HCT116 (cell line): ENCODE measurements at regions not wholly inside any gene's neighbourhood (a gene's known extent, or its start where the extent isn't known, plus 50 kb on each side); places are given as distances from the start of the nearest gene placed in this dataset.

Source experiments
- ATAC-seq: fragments of 200-7000 bp; cut with Tn5 transposase; 2 replicates; pipeline ENCODE4 v1.9.1; 2020; ENCODE audit warnings: mild to moderate bottlenecking, moderate library complexity
- BruUV-seq: library from RNA; stranded (reverse); fragments of 400-500 nt; replicated peaks from 2 replicates; lab custom pipeline; 2021; lab: Mats Ljungman, UMichigan
- CTCF ChIA-PET: fragments of 300-600 bp; sonication (Branson Sonifier 250); formaldehyde crosslinking; loops from one replicate; lab custom pipeline; 2021; ENCODE audit warnings: antibody characterized with exemption; lab: Charles Lee
- POLR2A ChIA-PET: fragments of 300-600, 350-600 bp; sonication (Branson Sonifier 250); formaldehyde crosslinking; loops from one replicate; lab custom pipeline; 2021; ENCODE audit warnings: antibody characterized with exemption; lab: Charles Lee
- RAD21 ChIA-PET, 2 experiments: fragments of 300-600 bp; sonication (Branson Sonifier 250); formaldehyde crosslinking; loops; one replicate each; lab custom pipeline; 2023; ENCODE audit warnings: low total read pairs in 2 of 2; ENCODE audit not compliant: uncharacterized antibody in 2 of 2, unreplicated experiment in 2 of 2, low non-redundant PET in 1 of 2; lab: Charles Lee
- DNase-seq: peaks from one replicate; pipeline ENCODE4 v3.0.0-alpha.2; 2010; ENCODE audit warnings: low read depth, low spot score
- H2AFZ ChIP-seq: fragments of 200-600 bp; shearing (Covaris generic), sonication (generic); 2 replicates; pipeline ENCODE4 v1.6.1; 2017; ENCODE audit warnings: low read depth, mixed run types, mixed read lengths, antibody characterized with exemption, low read length; ENCODE audit not compliant: poor library complexity, severe bottlenecking
- H3K27ac ChIP-seq: 2 replicates; pipeline ENCODE4 v1.5.1; 2012; ENCODE audit warnings: low read depth, low read length
- H3K27me3 ChIP-seq: fragments of 200-600 bp; sonication (generic); 2 replicates; pipeline ENCODE4 v1.6.1; 2016; ENCODE audit warnings: mixed run types, low read length, mixed read lengths; ENCODE audit not compliant: insufficient read depth
- H3K36me3 ChIP-seq, 2 experiments: fragments of 200-500 bp in 1 of 2; fragments of 200-600 bp in 1 of 2; sonication (Bioruptor generic) in 1 of 2; sonication (generic) in 1 of 2; 2 replicates each; pipeline versions ENCODE4 v1.5.1 to v1.6.1; 2014 to 2016; ENCODE audit warnings: low read length in 2 of 2, inconsistent platforms in 1 of 2, mixed read lengths in 1 of 2, mixed run types in 1 of 2; ENCODE audit not compliant: insufficient read depth in 2 of 2, control insufficient read depth in 1 of 2
- H3K4me1 ChIP-seq, 2 experiments: fragments of 200-600 bp in 1 of 2; sonication (generic) in 1 of 2; 2 replicates each; pipeline versions ENCODE4 v1.5.1 to v1.6.1; 2012 to 2017; ENCODE audit warnings: low read length in 2 of 2, inconsistent platforms in 1 of 2, mild to moderate bottlenecking in 1 of 2, mixed read lengths in 1 of 2, mixed run types in 1 of 2, moderate library complexity in 1 of 2; ENCODE audit not compliant: insufficient read depth in 2 of 2, control insufficient read depth in 1 of 2
- H3K4me2 ChIP-seq: fragments of 200-600 bp; sonication (generic); 2 replicates; pipeline ENCODE4 v1.6.1; 2017; ENCODE audit warnings: mixed run types, low read length, mixed read lengths
- H3K4me3 ChIP-seq, 2 experiments: fragments of 200-600 bp in 1 of 2; sonication (generic) in 1 of 2; replicated peaks in 1 of 2; 2 replicates each; pipeline ENCODE4 v1.5.1; 2011 to 2016; ENCODE audit warnings: low read length in 2 of 2, control low read depth in 1 of 2, low read depth in 1 of 2, mild to moderate bottlenecking in 1 of 2, mixed read lengths in 1 of 2, mixed run types in 1 of 2
- H3K79me2 ChIP-seq: fragments of 200-600 bp; sonication (generic); 2 replicates; pipeline ENCODE4 v1.6.1; 2017; ENCODE audit warnings: mild to moderate bottlenecking, mixed run types, low read length, moderate library complexity, mixed read lengths; ENCODE audit not compliant: insufficient read depth
- H3K9ac ChIP-seq: fragments of 200-600 bp; sonication (generic); 2 replicates; pipeline ENCODE4 v1.6.1; 2016; ENCODE audit warnings: low read length, mixed read lengths
- H3K9me2 ChIP-seq: fragments of 200-600 bp; sonication (generic), shearing (Covaris generic); 2 replicates; pipeline ENCODE4 v1.6.1; 2017; ENCODE audit warnings: mixed run types, mild to moderate bottlenecking, moderate library complexity; ENCODE audit not compliant: insufficient read depth
- H3K9me3 ChIP-seq, 2 experiments: fragments of 200-500 bp in 1 of 2; fragments of 200-600 bp in 1 of 2; sonication (Bioruptor generic) in 1 of 2; sonication (generic) in 1 of 2; 2 replicates each; pipeline ENCODE4 v1.6.1; 2014 to 2017; ENCODE audit warnings: low read length in 2 of 2, mixed read lengths in 2 of 2, inconsistent platforms in 1 of 2, low read depth in 1 of 2, mild to moderate bottlenecking in 1 of 2, mixed run types in 1 of 2, moderate library complexity in 1 of 2; ENCODE audit not compliant: control insufficient read depth in 1 of 2, insufficient read depth in 1 of 2
- H4K20me1 ChIP-seq: fragments of 200-600 bp; sonication (generic), shearing (Covaris generic); 2 replicates; pipeline ENCODE4 v1.6.1; 2017; ENCODE audit warnings: mixed run types, mild to moderate bottlenecking, moderate library complexity; ENCODE audit not compliant: insufficient read depth
- CEBPB ChIP-seq: IDR thresholded peaks from 2 replicates; pipeline ENCODE4 v1.6.1; 2012; ENCODE audit warnings: low read depth
- ELF1 ChIP-seq: IDR thresholded peaks from 2 replicates; pipeline ENCODE4 v1.6.1; 2012; ENCODE audit warnings: low read depth, borderline replicate concordance
- EZH2phosphoT487 ChIP-seq: fragments of 200-600 bp; IDR thresholded peaks from 2 replicates; pipeline ENCODE4 v1.6.1; 2018; ENCODE audit warnings: antibody characterized with exemption, borderline replicate concordance
- MAX ChIP-seq: IDR thresholded peaks from 2 replicates; pipeline ENCODE4 v1.6.1; 2012
- POLR2A ChIP-seq: IDR thresholded peaks from 2 replicates; pipeline ENCODE4 v1.7.0; 2011; ENCODE audit warnings: borderline replicate concordance; ENCODE audit not compliant: insufficient read depth, insufficient read length; ENCODE audit errors: extremely low read depth
- REST ChIP-seq: IDR thresholded peaks from 2 replicates; pipeline ENCODE4 v1.6.1; 2012; ENCODE audit warnings: low read depth
- TCF7L2 ChIP-seq: IDR thresholded peaks from 2 replicates; pipeline ENCODE4 v1.7.0; 2011; ENCODE audit warnings: borderline replicate concordance, inconsistent platforms; ENCODE audit not compliant: insufficient read depth, insufficient read length; ENCODE audit errors: extremely low read depth
- ZFX ChIP-seq: fragments of 450-650 bp; IDR thresholded peaks from 2 replicates; pipeline ENCODE4 v1.6.1; 2017
- intact Hi-C: fragments of 100-400 bp; cut with micrococcal nuclease; formaldehyde crosslinking; loops from 2 replicates; pipeline ENCODE4 v1.10.0; 2022
- TF ChIP-seq, protein P1 (sequence below), 3 experiments: fragments of 200-600 bp in 1 of 3; sonication (generic) in 1 of 3; IDR thresholded peaks in 2 of 3; conservative IDR thresholded peaks in 1 of 3; 2 replicates each; pipeline ENCODE4 v1.5.1; 2012 to 2017; ENCODE audit warnings: low read depth in 2 of 3, low read length in 2 of 3, antibody characterized with exemption in 1 of 3, borderline replicate concordance in 1 of 3, control low read depth in 1 of 3, mild to moderate bottlenecking in 1 of 3, mixed read lengths in 1 of 3, mixed run types in 1 of 3, moderate library complexity in 1 of 3; ENCODE audit not compliant: insufficient read depth in 1 of 3
- TF ChIP-seq, protein P2 (sequence below): IDR thresholded peaks from 2 replicates; pipeline ENCODE4 v1.6.1; 2011; ENCODE audit warnings: mild to moderate bottlenecking, low read length, moderate library complexity; ENCODE audit not compliant: insufficient replicate concordance; ENCODE audit errors: extremely low read depth

DNA sequence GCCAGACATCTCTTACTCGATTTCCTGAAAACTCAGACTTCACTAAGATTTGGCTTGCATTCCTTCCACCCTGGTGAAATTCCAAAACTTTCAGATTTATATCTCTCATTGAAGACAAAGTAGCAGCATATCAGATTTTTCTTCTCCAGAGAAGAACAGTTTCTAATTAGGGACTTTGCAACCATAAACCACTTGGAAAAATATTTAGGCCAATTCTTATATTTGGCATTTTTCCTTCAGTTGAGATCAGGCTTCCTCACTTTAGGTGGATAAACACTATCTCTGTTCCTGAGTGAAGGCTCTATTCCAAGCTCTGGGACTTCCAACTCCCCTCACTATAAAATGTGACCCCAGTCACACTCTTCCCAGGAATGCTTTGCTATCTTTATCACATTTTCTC is 1434.3 kb upstream of the FLRT2 start:
- no TSS peak for BruUV-seq
- CTCF ChIA-PET = no interaction called here
- RAD21 ChIA-PET = no interaction called here

More for the DNA sequence above, 1434.3 kb upstream of the FLRT2 start:
- no peak overlapping the region for H3K4me3 ChIP-seq
- no peak overlapping the region for H3K4me2 ChIP-seq
- H3K9me2 ChIP-seq = no peaks in the 10 kb centered on the region
- H3K27me3 ChIP-seq = no peaks in the 10 kb centered on the region
- H4K20me1 ChIP-seq = no peaks in the 10 kb centered on the region
- intact Hi-C loops = no loop called here
- POLR2A ChIA-PET = no interaction called here
- H3K36me3 ChIP-seq = no peaks in the 10 kb centered on the region
- no peak for ATAC-seq
- no peaks in the 10 kb centered on the region for H3K4me1 ChIP-seq
- no peak overlapping the region for H3K9ac ChIP-seq
- no peak for DNase-seq
- H2AFZ ChIP-seq = no peak overlapping the region
- no peak overlapping the region for H3K27ac ChIP-seq
- no peaks in the 10 kb centered on the region for H3K79me2 ChIP-seq
- no peak for TF ChIP-seq TCF7L2
- no peak for TF ChIP-seq MAX
- no peak for TF ChIP-seq CEBPB
- TF ChIP-seq REST = no peak
- TF ChIP-seq POLR2A = no peak
- TF ChIP-seq, protein P1, sequence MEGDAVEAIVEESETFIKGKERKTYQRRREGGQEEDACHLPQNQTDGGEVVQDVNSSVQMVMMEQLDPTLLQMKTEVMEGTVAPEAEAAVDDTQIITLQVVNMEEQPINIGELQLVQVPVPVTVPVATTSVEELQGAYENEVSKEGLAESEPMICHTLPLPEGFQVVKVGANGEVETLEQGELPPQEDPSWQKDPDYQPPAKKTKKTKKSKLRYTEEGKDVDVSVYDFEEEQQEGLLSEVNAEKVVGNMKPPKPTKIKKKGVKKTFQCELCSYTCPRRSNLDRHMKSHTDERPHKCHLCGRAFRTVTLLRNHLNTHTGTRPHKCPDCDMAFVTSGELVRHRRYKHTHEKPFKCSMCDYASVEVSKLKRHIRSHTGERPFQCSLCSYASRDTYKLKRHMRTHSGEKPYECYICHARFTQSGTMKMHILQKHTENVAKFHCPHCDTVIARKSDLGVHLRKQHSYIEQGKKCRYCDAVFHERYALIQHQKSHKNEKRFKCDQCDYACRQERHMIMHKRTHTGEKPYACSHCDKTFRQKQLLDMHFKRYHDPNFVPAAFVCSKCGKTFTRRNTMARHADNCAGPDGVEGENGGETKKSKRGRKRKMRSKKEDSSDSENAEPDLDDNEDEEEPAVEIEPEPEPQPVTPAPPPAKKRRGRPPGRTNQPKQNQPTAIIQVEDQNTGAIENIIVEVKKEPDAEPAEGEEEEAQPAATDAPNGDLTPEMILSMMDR (IDR thresholded peaks at IDR 0.05 in 2 of 3, conservative IDR thresholded peaks at IDR 0.05 in 1 of 3; ENCODE audit: borderline replicate concordance in 1 of 3, insufficient read depth in 1 of 3, low read depth in 2 of 3, low read length in 2 of 3) = no peak
- TF ChIP-seq EZH2phosphoT487 = no peak
- TF ChIP-seq ZFX = no peak
- no peak for TF ChIP-seq ELF1
- TF ChIP-seq, protein P2, sequence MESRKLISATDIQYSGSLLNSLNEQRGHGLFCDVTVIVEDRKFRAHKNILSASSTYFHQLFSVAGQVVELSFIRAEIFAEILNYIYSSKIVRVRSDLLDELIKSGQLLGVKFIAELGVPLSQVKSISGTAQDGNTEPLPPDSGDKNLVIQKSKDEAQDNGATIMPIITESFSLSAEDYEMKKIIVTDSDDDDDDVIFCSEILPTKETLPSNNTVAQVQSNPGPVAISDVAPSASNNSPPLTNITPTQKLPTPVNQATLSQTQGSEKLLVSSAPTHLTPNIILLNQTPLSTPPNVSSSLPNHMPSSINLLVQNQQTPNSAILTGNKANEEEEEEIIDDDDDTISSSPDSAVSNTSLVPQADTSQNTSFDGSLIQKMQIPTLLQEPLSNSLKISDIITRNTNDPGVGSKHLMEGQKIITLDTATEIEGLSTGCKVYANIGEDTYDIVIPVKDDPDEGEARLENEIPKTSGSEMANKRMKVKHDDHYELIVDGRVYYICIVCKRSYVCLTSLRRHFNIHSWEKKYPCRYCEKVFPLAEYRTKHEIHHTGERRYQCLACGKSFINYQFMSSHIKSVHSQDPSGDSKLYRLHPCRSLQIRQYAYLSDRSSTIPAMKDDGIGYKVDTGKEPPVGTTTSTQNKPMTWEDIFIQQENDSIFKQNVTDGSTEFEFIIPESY = no peak
- H3K9me3 ChIP-seq = peaks cover 4 to 11% of the 10 kb centered on the region in 2 experiments
